Fibroblast of lung (primary cell): ENCODE measurements at regions not wholly inside any gene's neighbourhood (a gene's known extent, or its start where the extent isn't known, plus 50 kb on each side); places are given as distances from the start of the nearest gene placed in this dataset.

Experiments used
- DNase-seq, 2 donors: peaks; one replicate each; pipeline versions ENCODE4 v3.0.0 to v3.0.0-alpha.2; 2010; ENCODE audit warnings: low read depth in 2 of 2
- H2AFZ ChIP-seq: 2 replicates; pipeline ENCODE4 v1.5.1; 2012; ENCODE audit warnings: low read length, control low read depth, inconsistent platforms
- H3K27ac ChIP-seq: 2 replicates; pipeline ENCODE4 v1.5.1; 2011; ENCODE audit warnings: low read length, control low read depth; ENCODE audit not compliant: insufficient read depth
- H3K27me3 ChIP-seq: 2 replicates; pipeline ENCODE4 v1.5.1; 2011; ENCODE audit warnings: mild to moderate bottlenecking, low read length; ENCODE audit not compliant: control insufficient read depth, insufficient read depth
- H3K36me3 ChIP-seq: 2 replicates; pipeline ENCODE4 v1.5.1; 2011; ENCODE audit warnings: low read length; ENCODE audit not compliant: control insufficient read depth, insufficient read depth
- H3K4me1 ChIP-seq: 2 replicates; pipeline ENCODE4 v1.5.1; 2011; ENCODE audit warnings: low read length; ENCODE audit not compliant: control insufficient read depth, insufficient read depth; ENCODE audit errors: extremely low read depth
- H3K4me2 ChIP-seq: 2 replicates; pipeline ENCODE4 v1.5.1; 2011; ENCODE audit warnings: low read length, control low read depth; ENCODE audit not compliant: insufficient read depth; ENCODE audit errors: extremely low read depth
- H3K4me3 ChIP-seq, 4 experiments: fragments of 200-600 bp in 1 of 4; sonication (generic) in 1 of 4; replicated peaks in 1 of 4; 2 replicates each; pipeline ENCODE4 v1.5.1; 2011 to 2016; ENCODE audit warnings: low read length in 4 of 4, low read depth in 3 of 4, mild to moderate bottlenecking in 3 of 4, control low read depth in 2 of 4, inconsistent platforms in 1 of 4, mixed read lengths in 1 of 4; ENCODE audit not compliant: insufficient read depth in 1 of 4; ENCODE audit errors: control extremely low read depth in 1 of 4
- H3K79me2 ChIP-seq: 2 replicates; pipeline ENCODE4 v1.5.1; 2012; ENCODE audit warnings: mild to moderate bottlenecking, low read length, inconsistent platforms; ENCODE audit not compliant: control insufficient read depth, insufficient read depth
- H3K9ac ChIP-seq: 2 replicates; pipeline ENCODE4 v1.5.1; 2011; ENCODE audit warnings: mild to moderate bottlenecking, low read length, control low read depth; ENCODE audit not compliant: insufficient read depth
- H3K9me3 ChIP-seq: 2 replicates; pipeline ENCODE4 v1.5.1; 2012; ENCODE audit warnings: low read depth, low read length; ENCODE audit not compliant: control insufficient read depth, insufficient read depth
- H4K20me1 ChIP-seq: 2 replicates; pipeline ENCODE4 v1.5.1; 2011; ENCODE audit warnings: low read length; ENCODE audit not compliant: control insufficient read depth, insufficient read depth; ENCODE audit errors: extremely low read depth
- CTCF ChIP-seq, 2 donors: IDR thresholded peaks in 1 of 2; conservative IDR thresholded peaks in 1 of 2; 1 replicate in 1 of 2; 2 replicates in 1 of 2; pipeline ENCODE4 v1.5.1; 2011 to 2012; ENCODE audit warnings: low read length in 2 of 2, control low read depth in 1 of 2, inconsistent platforms in 1 of 2, low read depth in 1 of 2, mild to moderate bottlenecking in 1 of 2
- EZH2 ChIP-seq: IDR thresholded peaks from 2 replicates; pipeline ENCODE4 v1.5.1; 2012; ENCODE audit warnings: low read length, control low read depth, mild to moderate bottlenecking; ENCODE audit errors: missing control alignments

- H4K20me1 ChIP-seq: no peaks in the 10 kb centered on the region
- TF ChIP-seq EZH2: no peak
- TF ChIP-seq CTCF (conservative IDR thresholded peaks at IDR 0.05 in 1 of 2, IDR thresholded peaks at IDR 0.05 in 1 of 2; ENCODE audit: low read depth in 1 of 2, low read length in 2 of 2): no peak
- H3K9ac ChIP-seq: no peak overlapping the region
- no peak overlapping the region for H3K4me3 ChIP-seq
- H2AFZ ChIP-seq: no peak overlapping the region
- H3K27me3 ChIP-seq: no peaks in the 10 kb centered on the region
- H3K79me2 ChIP-seq: no peaks in the 10 kb centered on the region
- no peaks in the 10 kb centered on the region for H3K4me1 ChIP-seq
- no peaks in the 10 kb centered on the region for H3K36me3 ChIP-seq
- no peak overlapping the region for H3K27ac ChIP-seq
- DNase-seq: no peak
- no peaks in the 10 kb centered on the region for H3K9me3 ChIP-seq
- no peak overlapping the region for H3K4me2 ChIP-seq
Observed at GRCh38 chr1:29732453-29732852, 496.1 kb downstream of the PTPRU start.

GRCh38 chr1:29730623-29731022 is 494.3 kb downstream of the PTPRU start:
- H3K36me3 ChIP-seq: no peaks in the 10 kb centered on the region
- no peak overlapping the region for H3K4me2 ChIP-seq
- H3K79me2 ChIP-seq: no peaks in the 10 kb centered on the region
- DNase-seq: no peak
- H3K27ac ChIP-seq: no peak overlapping the region
- no peaks in the 10 kb centered on the region for H4K20me1 ChIP-seq
- no peaks in the 10 kb centered on the region for H3K4me1 ChIP-seq
- H3K9ac ChIP-seq: no peak overlapping the region
- no peak for TF ChIP-seq CTCF (conservative IDR thresholded peaks at IDR 0.05 in 1 of 2, IDR thresholded peaks at IDR 0.05 in 1 of 2; ENCODE audit: low read depth in 1 of 2, low read length in 2 of 2)
- no peak for TF ChIP-seq EZH2
- H3K27me3 ChIP-seq: no peaks in the 10 kb centered on the region
- H3K9me3 ChIP-seq: no peaks in the 10 kb centered on the region
- no peak overlapping the region for H3K4me3 ChIP-seq
- H2AFZ ChIP-seq: no peak overlapping the region

GRCh38 chr1:29729281-29729680 is 493.0 kb downstream of the PTPRU start:
- Histone ChIP-seq H3K9ac (no peak overlapping the region), H3K4me3 (no peak overlapping the region), H2AFZ (no peak overlapping the region), H3K36me3 (no peaks in the 10 kb centered on the region), H3K27ac (no peak overlapping the region), H3K79me2 (no peaks in the 10 kb centered on the region), H3K4me1 (no peaks in the 10 kb centered on the region), H4K20me1 (no peaks in the 10 kb centered on the region), H3K9me3 (no peaks in the 10 kb centered on the region), H3K4me2 (no peak overlapping the region), H3K27me3 (no peaks in the 10 kb centered on the region)
- no peak for DNase-seq
- TF ChIP-seq EZH2 (no peak), CTCF (conservative IDR thresholded peaks at IDR 0.05 in 1 of 2, IDR thresholded peaks at IDR 0.05 in 1 of 2; ENCODE audit: low read depth in 1 of 2, low read length in 2 of 2) (no peak)
